Testis (tissue), 2 donors: ENCODE measurements at regions not wholly inside any gene's neighbourhood (a gene's known extent, or its start where the extent isn't known, plus 50 kb on each side); places are given as distances from the start of the nearest gene placed in this dataset.

Experiments used
- POLR2A ChIP-seq: fragments of 450-650 bp; IDR thresholded peaks from one replicate; pipeline ENCODE4 v1.6.1; 2017; ENCODE audit warnings: antibody characterized with exemption, mild to moderate bottlenecking, moderate library complexity
- TF ChIP-seq, protein P1 (sequence below), 3 experiments: fragments of 450-650 bp in 2 of 3; fragments of 200-600 bp in 1 of 3; sonication (generic) in 1 of 3; IDR thresholded peaks; one replicate each; pipeline ENCODE4 v1.5.1; 2016 to 2019; ENCODE audit warnings: antibody characterized with exemption in 3 of 3, mild to moderate bottlenecking in 2 of 3, moderate library complexity in 1 of 3

DNA sequence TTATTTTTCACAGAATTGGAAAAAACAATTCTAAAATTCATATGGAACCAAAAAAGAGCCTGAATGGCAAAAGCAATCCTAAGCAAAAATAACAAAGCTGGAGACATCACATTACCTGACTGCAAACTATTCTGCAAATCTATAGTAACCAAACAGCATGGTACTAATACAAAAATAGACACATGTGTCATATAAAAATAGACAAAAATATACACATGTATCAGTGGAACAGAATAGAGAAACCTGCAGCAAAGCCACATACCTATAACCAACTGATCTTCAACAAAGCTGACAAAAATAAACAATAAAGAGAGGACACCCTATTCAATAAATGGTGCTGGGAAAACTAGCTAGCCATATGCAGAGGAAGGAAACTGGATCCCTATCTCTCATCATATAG is 259.6 kb downstream of the IGSF11 start:
- no peak for TF ChIP-seq POLR2A
- TF ChIP-seq, protein P1, sequence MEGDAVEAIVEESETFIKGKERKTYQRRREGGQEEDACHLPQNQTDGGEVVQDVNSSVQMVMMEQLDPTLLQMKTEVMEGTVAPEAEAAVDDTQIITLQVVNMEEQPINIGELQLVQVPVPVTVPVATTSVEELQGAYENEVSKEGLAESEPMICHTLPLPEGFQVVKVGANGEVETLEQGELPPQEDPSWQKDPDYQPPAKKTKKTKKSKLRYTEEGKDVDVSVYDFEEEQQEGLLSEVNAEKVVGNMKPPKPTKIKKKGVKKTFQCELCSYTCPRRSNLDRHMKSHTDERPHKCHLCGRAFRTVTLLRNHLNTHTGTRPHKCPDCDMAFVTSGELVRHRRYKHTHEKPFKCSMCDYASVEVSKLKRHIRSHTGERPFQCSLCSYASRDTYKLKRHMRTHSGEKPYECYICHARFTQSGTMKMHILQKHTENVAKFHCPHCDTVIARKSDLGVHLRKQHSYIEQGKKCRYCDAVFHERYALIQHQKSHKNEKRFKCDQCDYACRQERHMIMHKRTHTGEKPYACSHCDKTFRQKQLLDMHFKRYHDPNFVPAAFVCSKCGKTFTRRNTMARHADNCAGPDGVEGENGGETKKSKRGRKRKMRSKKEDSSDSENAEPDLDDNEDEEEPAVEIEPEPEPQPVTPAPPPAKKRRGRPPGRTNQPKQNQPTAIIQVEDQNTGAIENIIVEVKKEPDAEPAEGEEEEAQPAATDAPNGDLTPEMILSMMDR (IDR thresholded peaks at IDR 0.05): no peak
